Activated naive CD4-positive, alpha-beta T cell treated with anti-CD3 and anti-CD28 coated beads, Interleukin-2, amount 10 ng/mL, durations not matched to agents 7 days and 5 days (primary cell): ENCODE measurements at regions not wholly inside any gene's neighbourhood (a gene's known extent, or its start where the extent isn't known, plus 50 kb on each side); places are given as distances from the start of the nearest gene placed in this dataset.

Experiments used
- CTCF ChIA-PET: fragments of 350-600 bp; sonication (Branson Sonifier 250); formaldehyde crosslinking; loops from one replicate; lab custom pipeline; 2021; ENCODE audit warnings: antibody characterized with exemption; lab: Charles Lee
- DNase-seq: peaks from one replicate; pipeline ENCODE4 v3.0.0-alpha.2; 2020
- H3K27ac Mint-ChIP-seq: one replicate; pipeline ENCODE4 v1.8.0; 2021; ENCODE audit warnings: mild to moderate bottlenecking, moderate library complexity, mixed read lengths
- H3K27me3 Mint-ChIP-seq: one replicate; pipeline ENCODE4 v1.8.0; 2021; ENCODE audit warnings: mild to moderate bottlenecking, mixed read lengths
- H3K36me3 Mint-ChIP-seq: one replicate; pipeline ENCODE4 v1.8.0; 2021; ENCODE audit warnings: mixed read lengths
- H3K4me1 Mint-ChIP-seq: one replicate; pipeline ENCODE4 v1.8.0; 2021; ENCODE audit warnings: mixed read lengths
- H3K4me3 Mint-ChIP-seq: one replicate; pipeline ENCODE4 v1.8.0; 2021; ENCODE audit warnings: mild to moderate bottlenecking, moderate library complexity, mixed read lengths
- H3K9me3 Mint-ChIP-seq: one replicate; pipeline ENCODE4 v1.8.0; 2021; ENCODE audit warnings: mixed read lengths

- CTCF ChIA-PET, result no interaction called here
- H3K4me3 Mint-ChIP-seq, result no peak overlapping the region
- H3K27me3 Mint-ChIP-seq, result no peaks in the 10 kb centered on the region
- no peaks in the 10 kb centered on the region for H3K36me3 Mint-ChIP-seq
- DNase-seq, result no peak
- no peaks in the 10 kb centered on the region for H3K9me3 Mint-ChIP-seq
- no peaks in the 10 kb centered on the region for H3K4me1 Mint-ChIP-seq
- H3K27ac Mint-ChIP-seq, result no peak overlapping the region
Observed at GRCh38 chr13:74966814-74967424, 515.0 kb downstream of the TBC1D4 start.

GRCh38 chr13:74966275-74966674 lies 515.7 kb downstream of the TBC1D4 start:
- CTCF ChIA-PET, result no interaction called here
- Mint-ChIP-seq H3K4me1 (no peaks in the 10 kb centered on the region), H3K36me3 (no peaks in the 10 kb centered on the region), H3K9me3 (no peaks in the 10 kb centered on the region), H3K27me3 (no peaks in the 10 kb centered on the region), H3K4me3 (no peak overlapping the region), H3K27ac (no peak overlapping the region)
- no peak for DNase-seq

- H3K9me3 Mint-ChIP-seq, result no peaks in the 10 kb centered on the region
- no peak for DNase-seq
- no peaks in the 10 kb centered on the region for H3K27me3 Mint-ChIP-seq
- H3K27ac Mint-ChIP-seq, result no peak overlapping the region
- no peaks in the 10 kb centered on the region for H3K4me1 Mint-ChIP-seq
- CTCF ChIA-PET, result no interaction called here
- H3K36me3 Mint-ChIP-seq, result no peaks in the 10 kb centered on the region
- no peak overlapping the region for H3K4me3 Mint-ChIP-seq
Observed at GRCh38 chr13:74945637-74946036, 536.3 kb downstream of the TBC1D4 start.

GRCh38 chr13:74931698-74932433 lies 550.1 kb downstream of the TBC1D4 start:
- CTCF ChIA-PET, result no interaction called here
- Mint-ChIP-seq H3K36me3 (no peaks in the 10 kb centered on the region), H3K27me3 (no peaks in the 10 kb centered on the region), H3K9me3 (no peaks in the 10 kb centered on the region), H3K4me1 (no peaks in the 10 kb centered on the region), H3K27ac (no peak overlapping the region), H3K4me3 (no peak overlapping the region)
- DNase-seq, result no peak

- Mint-ChIP-seq H3K27me3 (no peaks in the 10 kb centered on the region), H3K9me3 (no peaks in the 10 kb centered on the region), H3K27ac (no peak overlapping the region), H3K4me1 (no peaks in the 10 kb centered on the region), H3K4me3 (no peak overlapping the region), H3K36me3 (no peaks in the 10 kb centered on the region)
- CTCF ChIA-PET, result no interaction called here
- no peak for DNase-seq
Observed at GRCh38 chr13:74930402-74931165, 551.4 kb downstream of the TBC1D4 start.

- Mint-ChIP-seq H3K9me3 (no peaks in the 10 kb centered on the region), H3K4me1 (no peaks in the 10 kb centered on the region), H3K27me3 (no peaks in the 10 kb centered on the region), H3K27ac (no peak overlapping the region), H3K36me3 (no peaks in the 10 kb centered on the region), H3K4me3 (no peak overlapping the region)
- DNase-seq, result no peak
- CTCF ChIA-PET, result no interaction called here
Observed at GRCh38 chr13:74929436-74929835, 552.5 kb downstream of the TBC1D4 start.

GRCh38 chr13:74927823-74928222 lies 554.1 kb downstream of the TBC1D4 start:
- H3K36me3 Mint-ChIP-seq, result no peaks in the 10 kb centered on the region
- no peaks in the 10 kb centered on the region for H3K27me3 Mint-ChIP-seq
- CTCF ChIA-PET, result no interaction called here
- no peak overlapping the region for H3K4me3 Mint-ChIP-seq
- DNase-seq, result no peak
- H3K9me3 Mint-ChIP-seq, result no peaks in the 10 kb centered on the region
- no peak overlapping the region for H3K27ac Mint-ChIP-seq
- no peaks in the 10 kb centered on the region for H3K4me1 Mint-ChIP-seq

- no peaks in the 10 kb centered on the region for H3K4me1 Mint-ChIP-seq
- no peaks in the 10 kb centered on the region for H3K27me3 Mint-ChIP-seq
- H3K9me3 Mint-ChIP-seq, result no peaks in the 10 kb centered on the region
- H3K4me3 Mint-ChIP-seq, result no peak overlapping the region
- DNase-seq, result no peak
- H3K27ac Mint-ChIP-seq, result no peak overlapping the region
- H3K36me3 Mint-ChIP-seq, result no peaks in the 10 kb centered on the region
- CTCF ChIA-PET, result no interaction called here
Observed at GRCh38 chr13:74922963-74923362, 559.0 kb downstream of the TBC1D4 start.

GRCh38 chr13:74921326-74921725 lies 560.6 kb downstream of the TBC1D4 start:
- Mint-ChIP-seq H3K36me3 (no peaks in the 10 kb centered on the region), H3K9me3 (no peaks in the 10 kb centered on the region), H3K4me3 (no peak overlapping the region)

GRCh38 chr13:74920920-74921319 lies 561.0 kb downstream of the TBC1D4 start:
- Mint-ChIP-seq H3K27ac (no peak overlapping the region), H3K4me3 (no peak overlapping the region), H3K36me3 (no peaks in the 10 kb centered on the region), H3K4me1 (no peaks in the 10 kb centered on the region), H3K9me3 (no peaks in the 10 kb centered on the region), H3K27me3 (no peaks in the 10 kb centered on the region)
- CTCF ChIA-PET, result no interaction called here
- DNase-seq, result no peak

More at GRCh38 chr13:74921326-74921725, 560.6 kb downstream of the TBC1D4 start:
- CTCF ChIA-PET, result interaction anchor here (0.5 kb wide), 1 partner anchor 55 kb away, joined by 3 read pairs; no protein-coding TSS in a partner anchor
- no peaks in the 10 kb centered on the region for H3K4me1 Mint-ChIP-seq
- H3K27me3 Mint-ChIP-seq, result no peaks in the 10 kb centered on the region
- H3K27ac Mint-ChIP-seq, result no peak overlapping the region
- no peak for DNase-seq

- Mint-ChIP-seq H3K4me1 (no peaks in the 10 kb centered on the region), H3K27ac (no peak overlapping the region), H3K27me3 (no peaks in the 10 kb centered on the region), H3K4me3 (no peak overlapping the region), H3K9me3 (no peaks in the 10 kb centered on the region), H3K36me3 (no peaks in the 10 kb centered on the region)
- no peak for DNase-seq
- CTCF ChIA-PET, result no interaction called here
Observed at GRCh38 chr13:74920361-74920760, 561.6 kb downstream of the TBC1D4 start.

GRCh38 chr13:74919914-74920313 lies 562.1 kb downstream of the TBC1D4 start:
- H3K27ac Mint-ChIP-seq, result no peak overlapping the region
- H3K9me3 Mint-ChIP-seq, result no peaks in the 10 kb centered on the region
- CTCF ChIA-PET, result no interaction called here
- H3K36me3 Mint-ChIP-seq, result no peaks in the 10 kb centered on the region
- H3K27me3 Mint-ChIP-seq, result no peaks in the 10 kb centered on the region
- no peak overlapping the region for H3K4me3 Mint-ChIP-seq
- no peak for DNase-seq
- H3K4me1 Mint-ChIP-seq, result no peaks in the 10 kb centered on the region

GRCh38 chr13:74912898-74913297 lies 569.1 kb downstream of the TBC1D4 start:
- no peaks in the 10 kb centered on the region for H3K27me3 Mint-ChIP-seq
- CTCF ChIA-PET, result no interaction called here
- no peaks in the 10 kb centered on the region for H3K4me1 Mint-ChIP-seq
- no peaks in the 10 kb centered on the region for H3K9me3 Mint-ChIP-seq
- no peak for DNase-seq
- H3K27ac Mint-ChIP-seq, result no peak overlapping the region
- no peak overlapping the region for H3K4me3 Mint-ChIP-seq
- no peaks in the 10 kb centered on the region for H3K36me3 Mint-ChIP-seq

GRCh38 chr13:74910415-74910814 lies 571.6 kb downstream of the TBC1D4 start:
- no peaks in the 10 kb centered on the region for H3K36me3 Mint-ChIP-seq
- no peaks in the 10 kb centered on the region for H3K9me3 Mint-ChIP-seq
- no peak for DNase-seq
- H3K4me1 Mint-ChIP-seq, result no peaks in the 10 kb centered on the region
- H3K27me3 Mint-ChIP-seq, result no peaks in the 10 kb centered on the region
- CTCF ChIA-PET, result no interaction called here
- no peak overlapping the region for H3K4me3 Mint-ChIP-seq
- H3K27ac Mint-ChIP-seq, result no peak overlapping the region

GRCh38 chr13:74907788-74908187 lies 574.2 kb downstream of the TBC1D4 start:
- CTCF ChIA-PET, result no interaction called here
- no peak overlapping the region for H3K27ac Mint-ChIP-seq
- no peaks in the 10 kb centered on the region for H3K27me3 Mint-ChIP-seq
- no peak overlapping the region for H3K4me3 Mint-ChIP-seq
- H3K9me3 Mint-ChIP-seq, result no peaks in the 10 kb centered on the region
- DNase-seq, result no peak
- no peaks in the 10 kb centered on the region for H3K4me1 Mint-ChIP-seq
- no peaks in the 10 kb centered on the region for H3K36me3 Mint-ChIP-seq
